HL-60 (cell line): ENCODE measurements at regions not wholly inside any gene's neighbourhood (a gene's known extent, or its start where the extent isn't known, plus 50 kb on each side); places are given as distances from the start of the nearest gene placed in this dataset.

ENCODE experiments used
- DNase-seq, 2 experiments: peaks; one replicate each; pipeline ENCODE4 v3.0.0-alpha.2; 2010 to 2020; ENCODE audit warnings: low read depth in 1 of 2, low spot score in 1 of 2
- H3K27ac ChIP-seq: fragments of 250-450 bp; sonication (Bioruptor Pico); replicated peaks from 2 replicates; pipeline ENCODE4 v1.5.1; 2020; ENCODE audit warnings: mild to moderate bottlenecking, moderate library complexity
- H3K27me3 ChIP-seq: fragments of 250-450 bp; sonication (Bioruptor Pico); 2 replicates; pipeline ENCODE4 v1.5.1; 2021; ENCODE audit warnings: mild to moderate bottlenecking, moderate library complexity; ENCODE audit not compliant: insufficient read depth, poor library complexity, severe bottlenecking
- H3K4me3 ChIP-seq: replicated peaks from 2 replicates; pipeline ENCODE4 v1.5.1; 2011; ENCODE audit warnings: mild to moderate bottlenecking, control low read depth, low read length; ENCODE audit not compliant: insufficient read depth
- CTCF ChIP-seq: IDR thresholded peaks from one replicate; pipeline ENCODE4 v1.5.1; 2011; ENCODE audit warnings: low read length, control low read depth, inconsistent platforms; ENCODE audit not compliant: insufficient read depth
- GABPA ChIP-seq: IDR thresholded peaks from 2 replicates; pipeline ENCODE4 v1.6.1; 2012; ENCODE audit warnings: low read depth
- POLR2AphosphoS5 ChIP-seq: IDR thresholded peaks from 2 replicates; pipeline ENCODE4 v1.6.1; 2012; ENCODE audit warnings: low read depth
- REST ChIP-seq: IDR thresholded peaks from 2 replicates; pipeline ENCODE4 v1.6.1; 2012; ENCODE audit warnings: low read depth; ENCODE audit not compliant: insufficient replicate concordance
- SPI1 ChIP-seq: IDR thresholded peaks from 2 replicates; pipeline ENCODE4 v1.6.1; 2012; ENCODE audit warnings: low read depth, mild to moderate bottlenecking, borderline replicate concordance

GRCh38 chr3:117287602-117288001, 578.0 kb downstream of the TUSC7 start:
- H3K27ac ChIP-seq: no peak overlapping the region
- H3K4me3 ChIP-seq: no peak overlapping the region
- TF ChIP-seq REST (no peak), CTCF (no peak), GABPA (no peak), SPI1 (no peak), POLR2AphosphoS5 (no peak)
- no peak for DNase-seq
- no peaks in the 10 kb centered on the region for H3K27me3 ChIP-seq

GRCh38 chr3:117291476-117291875, 581.9 kb downstream of the TUSC7 start:
- Histone ChIP-seq H3K27ac (no peak overlapping the region), H3K27me3 (no peaks in the 10 kb centered on the region), H3K4me3 (no peak overlapping the region)
- DNase-seq: no peak
- TF ChIP-seq POLR2AphosphoS5: no peak
- TF ChIP-seq SPI1: no peak
- no peak for TF ChIP-seq REST
- no peak for TF ChIP-seq CTCF
- TF ChIP-seq GABPA: no peak

GRCh38 chr3:117297065-117297464, 587.5 kb downstream of the TUSC7 start:
- no peak overlapping the region for H3K27ac ChIP-seq
- H3K27me3 ChIP-seq: no peaks in the 10 kb centered on the region
- TF ChIP-seq REST (no peak), POLR2AphosphoS5 (no peak)
- DNase-seq: no peak
- H3K4me3 ChIP-seq: no peak overlapping the region

GRCh38 chr3:117297541-117297940, 588.0 kb downstream of the TUSC7 start:
- no peaks in the 10 kb centered on the region for H3K27me3 ChIP-seq
- no peak overlapping the region for H3K27ac ChIP-seq
- TF ChIP-seq GABPA (no peak), CTCF (no peak), SPI1 (no peak), REST (no peak), POLR2AphosphoS5 (no peak)
- DNase-seq: no peak
- no peak overlapping the region for H3K4me3 ChIP-seq
